ENCODE measurements at regions not wholly inside any gene's neighbourhood (a gene's known extent, or its start where the extent isn't known, plus 50 kb on each side); places are given as distances from the start of the nearest gene placed in this dataset.
A peak's percentile ranks its signal among the peaks of the same experiment; 100 is the strongest.

DNA sequence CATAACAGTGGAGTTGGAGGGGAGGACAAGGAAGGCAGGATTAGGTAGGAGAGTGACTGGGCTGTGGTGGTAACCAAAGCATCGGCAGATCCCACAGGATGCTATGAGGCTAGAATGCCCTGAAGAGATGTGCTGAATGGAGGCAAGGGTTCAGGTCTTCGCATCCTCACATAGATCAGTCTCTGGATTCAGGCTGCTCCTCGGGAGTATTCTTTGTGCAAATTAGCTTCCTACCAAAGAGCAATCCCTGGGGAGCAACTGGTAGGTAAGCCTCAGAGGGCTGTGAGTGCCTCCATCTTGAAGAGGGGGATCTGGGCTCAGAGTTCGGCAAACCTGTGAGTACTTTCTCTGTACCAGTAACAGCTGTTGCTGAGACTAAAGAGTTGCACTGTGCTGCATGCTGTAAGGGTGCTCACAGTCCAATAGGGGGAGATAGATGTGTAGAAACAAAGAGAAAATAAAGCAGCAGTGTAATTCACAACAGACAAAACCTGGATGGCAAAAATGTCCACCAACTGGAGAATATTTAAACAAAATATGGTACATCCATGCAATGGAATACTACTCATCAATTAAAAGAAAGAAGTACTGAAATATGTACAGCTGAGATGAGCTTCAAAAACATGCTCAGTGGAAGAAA, 322.4 kb upstream of the DEPDC1 start:
- intact Hi-C loops (cut with DNase I; ENCODE audit: low total_unique reads): no loop called here
- H3K27me3 ChIP-seq: no peaks in the 10 kb centered on the region
- TF ChIP-seq, protein P1, sequence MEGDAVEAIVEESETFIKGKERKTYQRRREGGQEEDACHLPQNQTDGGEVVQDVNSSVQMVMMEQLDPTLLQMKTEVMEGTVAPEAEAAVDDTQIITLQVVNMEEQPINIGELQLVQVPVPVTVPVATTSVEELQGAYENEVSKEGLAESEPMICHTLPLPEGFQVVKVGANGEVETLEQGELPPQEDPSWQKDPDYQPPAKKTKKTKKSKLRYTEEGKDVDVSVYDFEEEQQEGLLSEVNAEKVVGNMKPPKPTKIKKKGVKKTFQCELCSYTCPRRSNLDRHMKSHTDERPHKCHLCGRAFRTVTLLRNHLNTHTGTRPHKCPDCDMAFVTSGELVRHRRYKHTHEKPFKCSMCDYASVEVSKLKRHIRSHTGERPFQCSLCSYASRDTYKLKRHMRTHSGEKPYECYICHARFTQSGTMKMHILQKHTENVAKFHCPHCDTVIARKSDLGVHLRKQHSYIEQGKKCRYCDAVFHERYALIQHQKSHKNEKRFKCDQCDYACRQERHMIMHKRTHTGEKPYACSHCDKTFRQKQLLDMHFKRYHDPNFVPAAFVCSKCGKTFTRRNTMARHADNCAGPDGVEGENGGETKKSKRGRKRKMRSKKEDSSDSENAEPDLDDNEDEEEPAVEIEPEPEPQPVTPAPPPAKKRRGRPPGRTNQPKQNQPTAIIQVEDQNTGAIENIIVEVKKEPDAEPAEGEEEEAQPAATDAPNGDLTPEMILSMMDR (IDR thresholded peaks at IDR 0.05): peak in 1 of 2 experiments; percentile 34
- H3K4me1 ChIP-seq: no peaks in the 10 kb centered on the region
- DNase-seq: no peak
- H3K27ac ChIP-seq: no peak overlapping the region
- no peaks in the 10 kb centered on the region for H3K36me3 ChIP-seq
- H3K4me3 ChIP-seq: no peak overlapping the region
- H3K9me3 ChIP-seq: no peaks in the 10 kb centered on the region

DNA sequence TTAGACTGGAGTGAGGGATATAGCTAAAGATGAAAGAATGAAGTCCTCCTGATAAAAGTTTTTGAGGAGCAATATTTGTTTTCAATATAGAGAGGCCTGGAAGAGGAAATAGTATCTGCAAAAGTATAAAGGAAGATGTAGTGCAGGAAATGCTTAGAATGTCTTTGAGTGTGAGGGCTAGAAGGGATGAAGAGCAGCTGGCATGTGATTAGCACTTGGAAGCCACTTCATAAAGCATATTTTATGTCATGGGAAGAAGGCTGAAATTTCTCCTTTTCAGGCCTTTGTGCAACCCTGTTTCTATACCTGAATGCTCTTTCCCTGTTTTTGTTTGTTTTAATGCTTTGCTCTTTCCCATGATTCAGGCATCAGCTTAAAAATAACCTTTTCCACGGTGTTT, 323.3 kb upstream of the DEPDC1 start:
- TF ChIP-seq, protein P1 (IDR thresholded peaks at IDR 0.05): no peak
- no peak for DNase-seq
- H3K4me3 ChIP-seq: no peak overlapping the region
- no peaks in the 10 kb centered on the region for H3K4me1 ChIP-seq
- H3K27me3 ChIP-seq: no peaks in the 10 kb centered on the region
- no peaks in the 10 kb centered on the region for H3K36me3 ChIP-seq
- H3K9me3 ChIP-seq: no peaks in the 10 kb centered on the region
- no peak overlapping the region for H3K27ac ChIP-seq
- intact Hi-C loops (cut with DNase I; ENCODE audit: low total_unique reads): no loop called here

DNA sequence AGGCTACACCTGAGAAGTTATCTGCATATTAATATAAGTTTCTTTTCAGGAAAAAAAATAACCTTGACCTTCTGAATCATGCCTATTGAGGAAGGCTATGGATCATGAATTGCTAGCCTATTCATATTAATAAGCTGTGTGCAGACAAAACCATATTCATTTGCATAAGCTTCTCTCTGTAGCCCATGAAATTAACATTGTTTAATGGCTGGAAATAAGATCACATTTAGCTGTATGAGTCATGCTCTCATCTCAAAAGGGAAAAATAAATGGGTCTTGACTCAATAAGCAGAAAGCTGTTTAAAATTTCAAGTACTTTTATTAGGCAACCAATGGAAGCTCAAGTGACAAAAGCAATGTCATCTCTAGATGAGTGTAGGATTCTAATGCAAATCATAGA, 330.0 kb upstream of the DEPDC1 start:
- TF ChIP-seq, protein P1 (IDR thresholded peaks at IDR 0.05): no peak
- Histone ChIP-seq H3K9me3 (peaks cover 0 to 26% (median 12%) of the 10 kb centered on the region in 3 donors), H3K36me3 (no peaks in the 10 kb centered on the region), H3K27me3 (no peaks in the 10 kb centered on the region), H3K27ac (no peak overlapping the region), H3K4me3 (no peak overlapping the region), H3K4me1 (no peaks in the 10 kb centered on the region)
- DNase-seq: no peak
- intact Hi-C loops (cut with DNase I; ENCODE audit: low total_unique reads): no loop called here

DNA sequence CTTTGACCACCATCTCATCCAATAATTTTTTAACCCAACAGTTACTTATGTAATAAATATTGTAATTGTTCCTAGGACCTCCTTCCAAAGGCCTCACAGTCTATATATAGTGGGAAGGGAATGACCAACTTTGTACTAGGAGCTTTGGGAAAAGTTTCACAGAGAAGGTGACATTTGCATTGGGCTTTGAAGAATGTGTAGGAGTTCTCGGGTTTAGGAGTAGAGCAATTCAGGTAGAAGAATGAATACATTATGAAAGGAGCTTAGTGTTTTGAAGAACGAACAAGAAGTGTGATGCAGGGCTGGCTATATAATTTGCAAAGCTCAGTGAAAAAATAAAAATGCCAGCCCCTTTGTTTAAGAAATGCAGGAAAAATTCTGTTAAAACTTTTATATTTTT, 330.4 kb upstream of the DEPDC1 start:
- Histone ChIP-seq H3K9me3 (peaks cover 0 to 30% (median 12%) of the 10 kb centered on the region in 3 donors), H3K27me3 (no peaks in the 10 kb centered on the region), H3K36me3 (no peaks in the 10 kb centered on the region), H3K4me3 (no peak overlapping the region), H3K4me1 (no peaks in the 10 kb centered on the region), H3K27ac (no peak overlapping the region)
- TF ChIP-seq, protein P1 (IDR thresholded peaks at IDR 0.05): no peak
- DNase-seq: no peak
- intact Hi-C loops (cut with DNase I; ENCODE audit: low total_unique reads): no loop called here

DNA sequence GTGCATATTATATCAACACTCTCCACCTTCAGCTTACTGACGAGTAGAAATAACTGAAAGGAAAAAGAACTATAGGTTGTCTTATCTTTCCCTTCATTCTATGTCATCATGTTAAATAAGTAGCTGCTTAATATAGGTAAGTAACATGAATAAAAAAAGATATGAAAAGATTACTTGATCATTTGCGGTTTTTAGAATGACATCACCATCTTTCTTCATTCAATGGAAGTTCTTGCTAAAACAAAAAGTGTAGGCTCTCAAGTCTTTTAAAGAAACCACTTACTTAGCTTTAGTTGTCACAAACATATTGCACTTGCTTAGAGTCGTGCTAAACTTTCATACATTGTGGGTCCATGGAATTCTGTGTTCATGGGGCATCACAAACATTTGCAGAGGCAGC, 331.1 kb upstream of the DEPDC1 start:
- no peak for DNase-seq
- H3K27me3 ChIP-seq: no peaks in the 10 kb centered on the region
- intact Hi-C loops (cut with DNase I; ENCODE audit: low total_unique reads): no loop called here
- no peaks in the 10 kb centered on the region for H3K4me1 ChIP-seq
- peaks cover 0 to 30% (median 12%) of the 10 kb centered on the region in 3 donors for H3K9me3 ChIP-seq
- H3K4me3 ChIP-seq: no peak overlapping the region
- no peak overlapping the region for H3K27ac ChIP-seq
- TF ChIP-seq, protein P1 (IDR thresholded peaks at IDR 0.05): no peak
- H3K36me3 ChIP-seq: no peaks in the 10 kb centered on the region

DNA sequence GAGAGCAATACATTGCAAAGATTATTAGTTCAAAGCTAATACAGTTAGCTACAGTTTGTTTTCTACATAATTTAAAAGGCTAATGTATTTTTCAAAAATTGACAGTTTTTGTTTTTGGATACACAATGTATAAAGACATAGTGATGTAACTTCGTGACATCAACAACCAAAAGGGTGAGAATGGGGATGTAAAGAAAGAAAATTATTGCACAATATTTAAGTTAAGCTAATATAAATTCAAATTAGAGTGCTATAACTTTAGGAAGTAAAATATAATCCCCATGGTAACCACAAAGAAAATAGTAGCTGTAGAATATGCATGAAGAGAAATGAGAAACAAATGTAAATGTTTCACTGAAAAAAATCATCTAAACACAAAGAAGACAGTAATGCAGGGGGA, 334.4 kb upstream of the DEPDC1 start:
- TF ChIP-seq, protein P1 (IDR thresholded peaks at IDR 0.05): no peak
- Histone ChIP-seq H3K4me3 (no peak overlapping the region), H3K27me3 (no peaks in the 10 kb centered on the region), H3K27ac (no peak overlapping the region), H3K9me3 (peaks cover 0 to 30% (median 12%) of the 10 kb centered on the region in 3 donors), H3K4me1 (no peaks in the 10 kb centered on the region), H3K36me3 (no peaks in the 10 kb centered on the region)
- intact Hi-C loops (cut with DNase I; ENCODE audit: low total_unique reads): no loop called here
- DNase-seq: no peak

Measured in tibial artery (tissue), 4 donors.